GM19372 (cell line): ENCODE measurements at regions not wholly inside any gene's neighbourhood (a gene's known extent, or its start where the extent isn't known, plus 50 kb on each side); places are given as distances from the start of the nearest gene placed in this dataset.
"Not testable (repeated sequence)": the region's sequence is repeated elsewhere in the genome, so short reads cannot be mapped to it uniquely, and the experiment has no call there.

Source experiments
- ATAC-seq: cut with Tn5 transposase; IDR thresholded peaks from one replicate; pipeline ENCODE4 v1.9.1; 2021; ENCODE audit warnings: mild to moderate bottlenecking, low read depth, moderate library complexity; ENCODE audit not compliant: unreplicated experiment

DNA sequence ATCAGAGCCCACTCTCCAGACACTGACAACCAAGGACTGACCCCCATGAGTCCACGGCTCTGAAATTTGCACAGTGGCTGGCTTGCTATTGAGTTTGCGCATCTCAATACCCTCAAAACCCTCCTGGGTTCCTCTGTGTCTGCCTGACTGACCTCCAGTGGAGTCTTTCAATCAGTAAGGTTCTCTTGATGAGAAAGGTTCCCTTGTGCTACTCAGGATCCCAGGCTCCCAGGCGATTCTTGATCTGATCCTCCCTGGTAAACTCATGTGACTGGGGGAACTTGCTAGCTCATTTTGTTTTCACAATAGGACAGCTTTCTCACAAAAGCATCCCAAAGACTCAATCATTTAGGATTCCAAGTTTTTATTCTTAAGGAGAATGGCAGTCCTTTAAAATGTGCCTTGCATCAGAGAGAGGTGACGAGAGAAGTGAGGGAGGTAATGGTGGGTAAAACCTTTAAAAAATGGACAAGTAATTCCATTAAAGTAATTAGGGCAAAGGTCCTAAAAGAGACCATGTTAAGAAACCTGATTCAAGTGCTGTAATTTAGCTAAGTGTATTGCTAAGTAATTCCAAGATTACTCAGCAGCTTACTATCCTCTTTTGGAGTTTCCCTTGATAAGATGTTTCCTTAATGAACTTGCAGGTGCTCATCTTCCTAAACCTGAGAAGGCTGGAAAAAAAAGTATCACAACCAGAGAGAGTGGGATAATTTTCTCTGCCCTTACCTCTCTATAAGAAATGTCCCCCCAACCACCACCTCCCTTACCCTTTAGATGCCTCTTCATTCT is 304.7 kb upstream of the SGK1 start:
- ATAC-seq: no peak

DNA sequence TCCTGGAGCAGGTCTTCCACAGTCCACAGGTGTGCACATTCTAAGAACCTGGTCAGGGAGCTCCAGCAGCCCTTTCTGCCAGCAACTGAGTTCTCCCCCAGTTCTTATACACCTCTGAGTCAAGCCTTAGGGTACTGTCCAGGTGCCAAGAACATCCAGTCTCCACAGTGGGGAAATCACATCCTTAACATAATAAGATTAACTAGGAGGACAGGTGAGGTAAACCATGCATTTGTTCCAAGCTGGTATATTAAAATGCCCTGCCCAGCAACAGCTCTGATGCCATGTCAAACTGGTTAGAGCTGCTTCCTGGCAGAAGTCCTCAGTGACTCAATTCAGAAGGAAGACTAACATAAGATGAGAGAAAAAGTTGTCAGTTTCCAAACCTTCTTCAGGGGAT is 303.9 kb upstream of the SGK1 start:
- no peak for ATAC-seq

DNA sequence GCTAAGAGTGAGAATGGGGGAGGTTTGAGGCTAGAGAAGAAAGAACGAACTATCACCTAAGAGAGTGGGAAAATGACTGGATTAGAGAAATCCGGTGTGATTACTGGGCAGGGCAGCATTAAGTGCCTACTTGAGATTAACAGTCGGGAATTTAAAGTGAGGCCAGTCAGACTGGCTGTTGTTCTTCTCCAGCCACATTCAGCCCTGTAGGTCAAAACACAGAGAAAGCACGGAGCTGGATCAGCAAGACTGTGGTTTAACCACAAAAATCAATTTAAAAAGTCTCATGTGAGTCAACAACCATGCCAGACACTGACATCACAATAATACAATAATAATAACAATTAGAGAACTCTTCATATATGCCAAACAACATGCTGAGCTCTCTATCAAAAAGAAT is 301.9 kb upstream of the SGK1 start:
- ATAC-seq: no peak

DNA sequence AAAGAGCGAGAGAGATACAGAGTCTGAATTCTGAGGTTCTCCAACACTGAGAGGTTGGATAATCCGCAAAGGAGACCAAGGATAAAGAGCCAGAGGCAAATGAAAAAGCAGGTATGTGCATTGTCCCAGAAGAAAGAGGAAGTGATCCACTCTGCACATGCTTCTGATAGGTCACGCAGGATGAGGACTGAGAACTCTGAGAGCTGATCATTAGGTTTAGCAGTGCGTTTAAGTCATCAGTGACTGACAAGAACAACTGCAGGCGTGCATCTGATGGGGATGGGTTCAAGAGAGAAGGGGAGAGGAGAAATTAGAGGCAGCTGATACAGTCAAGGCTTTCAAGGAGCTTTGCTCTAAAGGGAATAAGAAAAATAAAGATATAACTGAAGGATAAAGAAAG is 301.2 kb upstream of the SGK1 start:
- no peak for ATAC-seq

DNA sequence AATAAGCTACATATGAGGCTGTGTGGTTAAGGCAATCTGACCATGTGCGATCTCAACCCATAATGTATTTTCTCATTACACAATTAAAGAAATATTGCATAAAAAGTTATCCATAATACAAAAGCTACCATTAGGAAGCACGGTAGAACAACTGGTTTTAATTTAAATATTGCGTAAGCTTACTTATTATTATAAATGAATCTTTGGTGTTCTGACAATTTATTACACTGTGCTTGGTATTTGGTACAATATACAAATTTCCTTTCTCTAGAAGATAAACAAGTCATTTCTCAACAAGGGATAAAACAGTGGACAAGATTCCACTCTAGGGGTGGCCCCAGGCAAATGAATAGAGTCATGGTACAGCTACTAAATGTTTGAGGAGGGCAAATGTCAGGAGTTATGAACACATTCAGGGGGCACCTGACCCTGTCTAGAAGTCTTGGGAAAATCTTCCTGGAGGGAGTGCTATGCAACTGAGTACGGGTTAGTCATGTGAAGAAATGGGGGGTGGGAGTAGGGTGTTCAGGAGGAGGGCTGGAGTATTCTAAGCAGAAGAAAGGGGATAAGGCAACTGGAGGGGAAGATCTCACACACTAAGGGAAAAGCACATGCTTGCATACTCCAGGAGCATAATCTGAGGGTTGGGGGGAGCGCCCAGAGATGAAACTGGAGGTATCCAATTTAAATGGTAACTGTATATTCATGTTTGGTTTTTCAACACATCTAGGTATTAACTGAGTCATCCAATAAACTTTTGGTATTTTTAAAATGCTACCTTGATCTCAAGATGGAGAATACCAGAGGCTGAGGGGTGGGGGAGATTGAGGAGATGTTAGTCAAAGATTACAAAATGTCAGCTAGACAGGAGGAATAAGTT is 296.9 kb upstream of the SGK1 start:
- ATAC-seq: no peak

DNA sequence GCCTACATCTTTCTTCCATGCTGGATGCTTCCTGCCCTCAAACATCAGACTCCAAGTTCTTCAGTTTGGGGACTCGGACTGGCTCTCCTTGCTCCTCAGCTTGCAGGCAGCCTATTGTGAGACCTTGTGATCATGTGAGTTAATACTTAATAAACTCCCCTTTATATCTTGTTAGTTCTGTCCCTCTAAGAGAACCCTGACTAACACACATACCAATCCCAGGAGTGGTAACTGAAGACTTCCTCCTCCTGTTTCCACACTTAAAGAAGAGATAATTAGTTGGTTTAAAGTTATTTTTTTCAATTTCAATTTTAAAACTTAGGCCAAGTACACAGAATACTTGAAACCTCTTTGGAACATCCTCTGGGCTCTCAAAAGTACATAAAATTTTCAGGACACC is 294.2 kb upstream of the SGK1 start:
- ATAC-seq: not testable (repeated sequence)

DNA sequence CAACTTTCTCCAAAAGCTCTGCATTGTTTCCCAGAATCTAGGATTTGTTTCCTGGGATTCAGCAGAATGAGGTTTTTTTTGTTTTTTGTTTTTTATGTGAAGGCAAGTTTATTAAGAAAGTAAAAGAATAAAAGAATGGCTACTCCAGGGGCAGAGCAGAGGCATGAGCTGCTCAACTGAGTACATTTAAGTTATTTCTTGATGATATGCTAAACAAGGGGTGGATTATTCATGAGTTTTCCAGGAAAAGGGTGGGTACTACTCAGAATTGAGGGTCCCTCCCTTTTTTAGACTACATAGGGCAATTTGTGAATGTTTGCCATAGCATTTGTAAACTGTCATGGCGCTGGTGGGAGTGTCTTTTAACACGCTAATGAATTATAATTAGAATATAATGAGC is 292.5 kb upstream of the SGK1 start:
- ATAC-seq: no peak

DNA sequence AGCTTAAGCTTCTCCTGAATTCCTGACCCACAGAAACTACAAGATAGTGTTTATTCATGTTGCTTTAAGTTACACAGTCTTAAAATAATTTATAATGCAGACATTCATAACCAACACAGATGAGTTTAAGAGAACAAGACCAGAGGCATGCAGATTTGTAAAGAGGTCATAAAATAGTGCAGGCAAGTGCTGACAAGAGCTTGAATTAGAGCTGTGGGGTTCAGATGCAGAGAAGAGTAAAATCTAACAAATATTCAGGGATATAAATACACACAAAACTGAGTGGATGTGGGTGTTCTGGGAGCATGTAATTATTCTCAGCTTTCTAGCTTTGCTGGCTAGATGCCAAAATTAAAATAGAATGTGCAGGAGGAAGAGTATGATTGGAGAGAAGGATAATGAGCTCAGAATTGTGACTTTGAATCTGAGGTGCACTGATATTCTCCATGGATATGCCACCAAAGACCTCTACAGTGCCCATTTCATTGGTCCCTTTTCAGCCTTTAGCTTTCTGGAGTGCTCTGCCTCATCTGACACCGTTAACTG is 291.9 kb upstream of the SGK1 start:
- ATAC-seq: no peak

DNA sequence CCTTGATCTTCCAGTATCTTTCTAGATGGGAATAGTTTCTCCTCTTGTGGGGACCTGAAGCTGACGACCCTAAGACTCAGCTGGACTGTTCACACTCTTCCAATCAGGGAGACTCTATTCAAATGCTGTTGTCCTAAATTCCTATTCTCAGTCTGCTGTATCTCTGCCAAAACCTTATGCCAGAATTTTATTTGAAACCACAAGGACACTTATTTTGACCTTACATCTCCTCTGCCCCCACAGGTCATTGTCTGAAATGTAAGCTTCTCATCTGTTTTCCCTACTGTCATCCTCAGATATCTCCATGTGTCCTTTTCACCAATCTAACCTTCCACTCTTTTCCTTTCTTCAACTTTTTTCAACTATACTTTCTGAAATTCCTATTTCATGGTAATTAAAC is 289.5 kb upstream of the SGK1 start:
- no peak for ATAC-seq

DNA sequence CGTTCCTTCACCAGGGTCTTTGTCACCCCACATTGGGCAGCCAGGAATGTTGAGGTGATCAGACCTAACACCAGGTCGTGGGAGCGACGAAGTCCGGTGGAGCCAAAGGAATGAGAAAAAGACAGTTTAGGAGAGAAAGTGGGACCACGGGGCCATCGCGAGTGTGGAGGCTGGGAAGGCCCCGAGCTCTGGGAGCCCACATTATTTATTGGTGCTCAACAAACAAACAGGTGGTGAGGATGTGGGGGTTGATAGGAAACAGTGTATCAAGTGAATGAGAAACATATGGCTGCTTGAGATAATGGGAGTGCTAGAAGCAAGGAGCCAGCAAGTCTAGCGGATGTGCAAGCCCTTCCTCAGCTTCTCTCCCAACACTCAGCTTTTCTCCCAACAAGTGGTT is 287.1 kb upstream of the SGK1 start:
- no peak for ATAC-seq

DNA sequence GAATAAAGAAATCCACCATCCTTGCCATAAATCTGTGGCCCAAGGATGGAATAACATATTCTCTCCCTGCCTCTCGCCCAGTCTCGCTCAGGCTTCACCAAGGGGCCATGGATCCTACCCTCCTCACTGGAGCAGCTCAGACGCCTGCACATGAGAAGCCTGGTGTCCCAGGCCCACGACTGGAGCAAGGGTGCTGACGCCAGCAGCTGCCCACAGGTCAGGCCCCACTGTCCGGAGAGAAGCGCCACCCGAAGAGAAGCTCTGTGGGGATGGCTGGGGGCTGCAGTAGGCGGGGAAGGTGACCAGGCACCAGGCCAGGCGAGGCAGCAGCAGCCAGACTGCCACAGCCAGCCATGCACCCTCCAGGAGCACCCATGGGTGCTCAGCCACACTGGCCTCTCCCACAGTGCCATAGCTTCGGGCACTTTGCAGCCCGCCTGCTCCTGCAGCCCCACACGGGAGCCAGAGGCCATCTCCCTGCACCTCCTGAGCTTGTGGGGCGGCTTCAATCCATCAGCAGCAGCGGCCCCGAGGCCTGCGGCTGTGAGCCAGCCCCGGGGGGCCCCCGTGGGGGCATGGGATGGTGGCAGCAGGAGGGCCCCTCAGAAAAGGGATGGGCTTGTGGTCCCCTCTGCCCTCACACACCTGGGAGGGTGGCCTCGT is 286.2 kb upstream of the SGK1 start:
- no peak for ATAC-seq

DNA sequence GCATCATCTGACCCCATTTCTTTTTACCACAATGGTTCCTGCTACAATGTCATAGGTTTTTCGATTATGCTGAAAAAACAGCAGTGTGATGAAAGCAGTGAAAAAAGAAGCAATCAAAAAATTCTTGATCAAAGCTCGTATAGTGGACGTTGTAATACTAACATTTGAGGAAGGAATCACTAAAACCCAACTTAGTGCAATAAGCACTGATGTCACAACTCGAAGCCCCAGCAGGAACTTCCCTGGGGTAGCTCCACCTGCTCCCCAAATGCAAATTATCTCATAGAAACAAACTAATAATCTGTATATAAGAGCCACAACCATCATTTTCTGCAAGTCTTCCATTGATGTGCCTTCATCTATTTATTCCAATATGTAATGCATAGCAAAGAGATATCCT is 285.6 kb upstream of the SGK1 start:
- no peak for ATAC-seq

DNA sequence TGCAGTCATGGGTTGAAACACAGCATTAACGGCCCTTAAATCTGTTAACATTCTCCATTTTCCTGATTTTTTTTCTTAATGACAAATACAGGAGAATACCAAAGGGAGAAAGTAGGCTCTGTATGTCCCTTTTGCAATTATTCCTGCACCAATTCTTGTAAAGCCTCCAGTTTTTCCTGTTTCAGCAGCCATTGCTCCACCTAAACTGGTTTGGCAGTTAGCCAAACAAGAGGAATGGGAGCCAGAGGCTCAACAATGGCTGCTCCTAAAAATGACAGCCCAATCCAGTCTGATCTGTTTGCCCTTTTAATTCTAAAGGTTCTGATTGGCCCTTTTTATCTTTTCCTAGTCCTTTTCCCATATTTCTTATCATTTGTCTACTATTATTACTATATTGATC is 284.2 kb upstream of the SGK1 start:
- no peak for ATAC-seq

DNA sequence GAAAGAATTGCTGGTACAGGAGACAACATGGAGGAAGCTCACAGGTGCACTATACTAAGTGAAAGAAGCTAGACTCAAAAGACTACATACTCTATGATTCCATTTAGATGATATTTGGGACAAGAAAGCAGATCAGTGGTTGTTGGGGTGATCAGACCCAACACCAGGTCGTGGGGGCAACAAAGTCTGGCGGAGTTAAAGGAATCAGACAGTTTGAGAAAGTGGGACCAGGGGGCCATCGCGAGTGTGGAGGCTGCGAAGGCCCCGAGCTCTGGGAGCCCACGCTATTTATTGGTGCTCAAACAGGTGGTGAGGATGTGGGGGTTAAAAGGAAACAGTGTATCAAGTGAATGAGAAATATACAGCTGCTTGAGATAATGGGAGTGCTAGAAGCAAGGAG is 282.8 kb upstream of the SGK1 start:
- ATAC-seq: no peak

DNA sequence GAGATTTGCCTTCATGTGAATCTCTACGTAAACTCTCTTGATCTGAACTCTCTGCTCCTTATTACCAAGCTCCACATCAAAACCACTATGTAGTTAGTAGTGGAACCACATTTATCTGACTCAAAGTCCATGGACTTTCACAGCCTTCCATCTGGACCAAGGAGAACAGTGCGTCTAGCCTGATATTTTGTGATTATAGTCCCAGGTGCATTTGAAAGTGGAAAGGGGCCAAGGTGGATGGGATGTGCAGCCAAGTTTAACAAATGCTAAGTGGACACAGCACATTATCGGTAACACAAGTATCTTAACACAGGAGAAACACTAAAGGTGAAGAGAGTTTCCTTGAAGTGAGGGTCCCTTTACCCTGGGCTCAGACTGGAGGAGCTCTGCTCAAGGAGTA is 281.2 kb upstream of the SGK1 start:
- ATAC-seq: no peak

DNA sequence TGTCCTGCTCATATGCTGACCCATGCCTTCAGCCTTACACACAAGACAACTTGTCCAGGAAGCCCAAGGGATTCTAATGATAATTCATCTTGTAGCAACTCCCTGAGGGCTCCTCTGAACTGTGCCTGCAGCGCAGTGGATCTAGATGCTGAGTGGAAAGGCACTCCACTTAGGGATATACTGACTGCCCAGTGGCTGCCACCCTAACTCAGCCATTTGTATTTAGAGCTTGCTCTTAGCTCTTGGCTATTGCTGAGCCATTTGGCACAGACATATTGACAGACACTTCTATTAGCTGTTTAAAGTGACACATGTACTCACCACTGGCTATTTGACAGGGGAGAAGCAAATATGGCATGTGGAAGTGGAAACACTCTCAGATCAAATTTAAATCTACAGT is 278.3 kb upstream of the SGK1 start:
- ATAC-seq: no peak

DNA sequence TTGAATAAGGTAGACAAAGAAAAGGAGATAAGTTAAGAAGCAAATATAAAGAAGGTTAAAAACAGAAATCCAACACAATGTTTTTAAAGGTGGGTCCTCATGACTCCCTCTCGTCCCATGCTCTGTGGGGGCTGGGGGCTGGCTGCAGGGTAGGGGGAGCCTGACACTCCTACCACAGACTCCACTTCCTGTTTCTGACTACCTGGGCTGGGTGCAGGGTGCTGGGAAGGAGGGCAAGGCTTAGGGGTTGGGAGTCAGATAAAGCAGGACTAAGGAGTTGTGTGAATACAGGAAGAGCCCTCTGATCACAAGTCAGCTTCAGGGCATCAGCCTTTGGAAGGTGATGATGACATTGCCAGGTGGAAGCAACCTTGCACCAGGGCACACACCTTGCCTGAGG is 277.0 kb upstream of the SGK1 start:
- no peak for ATAC-seq

DNA sequence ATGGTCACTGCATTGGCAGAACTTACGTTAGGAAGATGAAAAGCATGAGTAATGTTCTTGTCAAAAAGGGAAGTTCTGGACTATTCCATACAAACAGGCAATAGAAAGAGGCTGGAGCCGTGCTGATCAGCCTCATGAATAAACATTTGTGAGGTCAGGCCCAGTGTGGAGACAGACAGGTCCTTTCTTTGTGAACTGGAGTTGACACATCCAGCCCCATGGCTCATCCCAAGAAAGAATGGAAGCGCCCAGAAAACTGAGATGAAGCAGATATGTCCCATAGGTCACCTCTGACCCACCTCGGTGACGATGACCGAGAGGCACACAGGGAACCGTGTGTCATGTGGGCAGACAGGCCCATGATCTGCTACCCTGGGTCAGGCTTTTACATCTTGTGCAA is 276.0 kb upstream of the SGK1 start:
- ATAC-seq: no peak

DNA sequence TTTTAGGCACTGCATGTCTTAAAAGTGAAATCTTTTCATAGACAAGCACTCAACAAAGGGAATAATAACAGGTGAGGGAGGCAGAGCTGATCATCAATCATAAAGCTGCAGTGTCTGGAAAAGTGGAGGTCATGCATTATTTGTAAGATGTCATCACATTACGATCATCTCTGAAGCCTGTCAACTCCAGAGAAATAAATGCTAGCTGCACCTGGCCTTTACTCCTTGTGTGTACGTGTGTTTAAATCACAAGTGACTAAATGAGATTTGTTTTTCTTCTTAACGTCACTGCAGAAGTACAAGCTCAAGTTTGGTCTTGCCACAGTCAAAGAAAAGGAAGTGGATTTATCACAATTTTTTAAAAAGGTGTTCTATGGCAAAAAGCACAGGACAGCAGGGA is 275.5 kb upstream of the SGK1 start:
- no peak for ATAC-seq

DNA sequence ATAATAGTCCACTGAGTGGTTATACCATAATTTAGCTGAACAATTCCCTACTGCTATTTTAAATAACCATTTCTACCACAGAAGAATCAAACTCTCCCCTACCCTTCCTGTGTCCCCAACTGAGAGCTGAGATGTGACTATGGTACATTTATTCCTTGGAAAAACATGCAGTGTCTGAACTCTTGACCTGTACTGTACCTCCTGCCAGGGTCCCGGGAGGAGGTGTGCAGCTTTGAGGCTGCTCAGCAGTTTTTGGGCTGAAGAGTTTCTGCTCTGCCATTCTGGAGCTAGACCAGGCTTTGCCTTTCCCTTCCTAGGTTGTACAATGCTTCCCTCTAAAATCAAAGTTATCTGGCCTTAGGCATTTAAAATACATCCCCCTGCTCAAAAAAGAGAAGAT is 275.1 kb upstream of the SGK1 start:
- no peak for ATAC-seq

DNA sequence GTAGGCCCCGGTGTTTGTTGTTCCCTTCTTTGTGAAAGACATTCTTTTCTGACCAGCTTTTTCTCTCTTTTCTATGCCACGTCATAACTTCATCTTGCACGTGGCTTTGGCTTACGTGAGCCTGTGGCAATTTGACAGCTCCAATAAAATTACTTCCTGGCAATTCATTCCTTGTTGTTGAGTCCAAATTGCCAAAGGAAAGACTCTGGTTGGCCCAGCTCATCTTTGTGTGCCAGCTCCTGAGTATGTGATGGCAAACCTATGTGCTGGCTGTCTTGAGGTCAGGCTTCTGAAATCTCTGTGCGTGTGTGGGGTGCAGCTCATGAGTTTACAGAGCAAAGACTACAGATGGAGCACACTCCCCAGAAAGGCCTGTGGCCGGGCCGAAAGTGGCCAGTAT is 272.5 kb upstream of the SGK1 start:
- ATAC-seq: no peak
